ENCODE measurements at regions not wholly inside any gene's neighbourhood (a gene's known extent, or its start where the extent isn't known, plus 50 kb on each side); places are given as distances from the start of the nearest gene placed in this dataset.
A peak's percentile ranks its signal among the peaks of the same experiment; 100 is the strongest.

GRCh38 chr10:3331187-3331586 lies 158.6 kb upstream of the PITRM1 start:
- no peaks in the 10 kb centered on the region for H3K36me3 ChIP-seq
- intact Hi-C loops (cut with DNase I): no loop called here
- H3K27me3 ChIP-seq: no peaks in the 10 kb centered on the region
- no peaks in the 10 kb centered on the region for H3K9me3 ChIP-seq
- 97 to 98% methylated on average over 17 of the region's 17 CpGs for WGBS, 2 donors
- ATAC-seq: no peak
- DNase-seq: no peak
- H3K4me1 ChIP-seq: no peaks in the 10 kb centered on the region
- TF ChIP-seq CTCF (IDR thresholded peaks at IDR 0.05): no peak
- no peak overlapping the region for H3K27ac ChIP-seq
- no peak overlapping the region for H3K4me3 ChIP-seq

- Histone ChIP-seq H3K9me3 (no peaks in the 10 kb centered on the region), H3K27ac (no peak overlapping the region), H3K4me1 (no peaks in the 10 kb centered on the region), H3K4me3 (no peak overlapping the region), H3K27me3 (no peaks in the 10 kb centered on the region), H3K36me3 (no peaks in the 10 kb centered on the region)
- 63 to 64% methylated on average over 8 of the region's 8 CpGs for WGBS, 2 donors
- ATAC-seq (peak in 3 of 8 donors; percentile 56 to 89 (median 80)), DNase-seq (no peak)
- intact Hi-C loops (cut with DNase I): no loop called here
- TF ChIP-seq CTCF (IDR thresholded peaks at IDR 0.05): no peak
Measured at GRCh38 chr10:3330663-3331062, 158.1 kb upstream of the PITRM1 start.

GRCh38 chr10:3325954-3326750 lies 153.6 kb upstream of the PITRM1 start:
- H3K4me3 ChIP-seq: no peak overlapping the region
- WGBS, 2 donors: 87 to 88% methylated on average over 7 of the region's 7 CpGs
- ATAC-seq (no peak), DNase-seq (no peak)
- no peak overlapping the region for H3K27ac ChIP-seq
- TF ChIP-seq CTCF (IDR thresholded peaks at IDR 0.05): no peak
- H3K27me3 ChIP-seq: no peaks in the 10 kb centered on the region
- intact Hi-C loops (cut with DNase I): loop anchor here in 2 of 10 donors (10.0 kb wide), 2 partner anchors 81 to 989 kb away; no protein-coding TSS in a partner anchor
- peaks cover 0 to 10% (median 0%) of the 10 kb centered on the region in 9 donors for H3K4me1 ChIP-seq
- H3K9me3 ChIP-seq: no peaks in the 10 kb centered on the region
- no peaks in the 10 kb centered on the region for H3K36me3 ChIP-seq

GRCh38 chr10:3324612-3325038 lies 152.0 kb upstream of the PITRM1 start:
- intact Hi-C loops (cut with DNase I): loop anchor here in 2 of 10 donors (10.0 kb wide), 2 partner anchors 80 to 990 kb away; no protein-coding TSS in a partner anchor
- H3K4me3 ChIP-seq: no peak overlapping the region
- no peaks in the 10 kb centered on the region for H3K36me3 ChIP-seq
- peaks cover 0 to 10% (median 0%) of the 10 kb centered on the region in 9 donors for H3K4me1 ChIP-seq
- ATAC-seq (no peak), DNase-seq (no peak)
- 84% methylated on average over 8 of the region's 8 CpGs for WGBS, 2 donors
- no peaks in the 10 kb centered on the region for H3K27me3 ChIP-seq
- no peak overlapping the region for H3K27ac ChIP-seq
- TF ChIP-seq CTCF (IDR thresholded peaks at IDR 0.05): no peak
- H3K9me3 ChIP-seq: no peaks in the 10 kb centered on the region
